SK-N-SH treated with all-trans-retinoic acid at 6 μM for 48 hours (cell line): ENCODE measurements at regions not wholly inside any gene's neighbourhood (a gene's known extent, or its start where the extent isn't known, plus 50 kb on each side); places are given as distances from the start of the nearest gene placed in this dataset.

Experiments used
- TCF4 ChIP-seq: fragments of 250-450 bp; sonication (Bioruptor Pico); IDR thresholded peaks from 2 replicates; pipeline ENCODE4 v1.8.0; 2021; ENCODE audit warnings: mild to moderate bottlenecking, moderate library complexity, borderline replicate concordance
- ZNF70 ChIP-seq: fragments of 450-650 bp; formaldehyde crosslinking; IDR thresholded peaks from 2 replicates; pipeline ENCODE4 v1.5.0; 2020; ENCODE audit warnings: mild to moderate bottlenecking, moderate library complexity
- ZNF8 ChIP-seq: fragments of 450-650 bp; formaldehyde crosslinking; IDR thresholded peaks from 2 replicates; pipeline ENCODE4 v1.5.0; 2020; ENCODE audit warnings: mild to moderate bottlenecking, moderate library complexity
- TF ChIP-seq, protein P1 (sequence below): fragments of 250-450 bp; sonication (Bioruptor Pico); IDR thresholded peaks from 2 replicates; pipeline ENCODE4 v1.8.0; 2020; ENCODE audit warnings: mild to moderate bottlenecking, moderate library complexity, borderline replicate concordance

DNA sequence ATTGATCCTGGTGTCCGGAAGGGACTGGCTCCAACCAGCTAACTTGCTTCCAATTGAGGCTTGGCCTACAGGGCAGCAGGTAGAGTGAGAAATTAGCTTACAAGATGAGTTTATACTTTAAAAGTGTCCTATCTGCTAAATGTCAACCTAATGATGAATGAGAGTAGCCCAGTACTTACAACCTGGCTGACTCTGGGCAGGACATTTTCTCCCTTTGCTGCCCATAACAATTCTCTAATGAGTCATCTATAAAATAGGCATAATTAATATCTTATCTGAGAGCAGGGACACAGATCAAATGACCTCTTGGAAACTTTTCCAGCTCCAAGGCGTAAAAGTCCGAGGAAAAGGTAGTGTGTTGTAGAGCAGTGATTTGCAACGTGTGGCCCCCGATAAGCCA, 398.4 kb upstream of the BOD1L1 start:
- TF ChIP-seq, protein P1, sequence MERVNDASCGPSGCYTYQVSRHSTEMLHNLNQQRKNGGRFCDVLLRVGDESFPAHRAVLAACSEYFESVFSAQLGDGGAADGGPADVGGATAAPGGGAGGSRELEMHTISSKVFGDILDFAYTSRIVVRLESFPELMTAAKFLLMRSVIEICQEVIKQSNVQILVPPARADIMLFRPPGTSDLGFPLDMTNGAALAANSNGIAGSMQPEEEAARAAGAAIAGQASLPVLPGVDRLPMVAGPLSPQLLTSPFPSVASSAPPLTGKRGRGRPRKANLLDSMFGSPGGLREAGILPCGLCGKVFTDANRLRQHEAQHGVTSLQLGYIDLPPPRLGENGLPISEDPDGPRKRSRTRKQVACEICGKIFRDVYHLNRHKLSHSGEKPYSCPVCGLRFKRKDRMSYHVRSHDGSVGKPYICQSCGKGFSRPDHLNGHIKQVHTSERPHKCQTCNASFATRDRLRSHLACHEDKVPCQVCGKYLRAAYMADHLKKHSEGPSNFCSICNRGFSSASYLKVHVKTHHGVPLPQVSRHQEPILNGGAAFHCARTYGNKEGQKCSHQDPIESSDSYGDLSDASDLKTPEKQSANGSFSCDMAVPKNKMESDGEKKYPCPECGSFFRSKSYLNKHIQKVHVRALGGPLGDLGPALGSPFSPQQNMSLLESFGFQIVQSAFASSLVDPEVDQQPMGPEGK (CRISPR knock-in tag), result no peak
- no peak for TF ChIP-seq ZNF70 (CRISPR knock-in tag)
- TF ChIP-seq TCF4, result no peak
- no peak for TF ChIP-seq ZNF8
